H1 (cell line): ENCODE measurements at regions not wholly inside any gene's neighbourhood (a gene's known extent, or its start where the extent isn't known, plus 50 kb on each side); places are given as distances from the start of the nearest gene placed in this dataset.

Experiments
- CHD7 ChIP-seq: fragments of 300-600 bp; sonication (generic); IDR thresholded peaks from 2 replicates; pipeline ENCODE4 v1.7.1; 2012; ENCODE audit warnings: low read length, moderate library complexity, mild to moderate bottlenecking, inconsistent platforms; ENCODE audit not compliant: insufficient replicate concordance
- CREB1 ChIP-seq: IDR thresholded peaks from 2 replicates; pipeline ENCODE4 v1.6.1; 2012; ENCODE audit warnings: inconsistent platforms
- GABPA ChIP-seq: IDR thresholded peaks from 2 replicates; pipeline ENCODE4 v1.6.1; 2011; ENCODE audit warnings: mild to moderate bottlenecking, low read length, moderate library complexity, borderline replicate concordance; ENCODE audit not compliant: insufficient read depth
- KDM4A ChIP-seq: IDR thresholded peaks from one replicate; pipeline ENCODE4 v1.7.1; 2012; ENCODE audit warnings: low read depth, mild to moderate bottlenecking, moderate library complexity, low read length, inconsistent platforms; ENCODE audit not compliant: severe bottlenecking
- PHF8 ChIP-seq: fragments of 200-600 bp; sonication (generic); conservative IDR thresholded peaks from 2 replicates; pipeline ENCODE4 v1.7.1; 2012; ENCODE audit warnings: low read depth, mild to moderate bottlenecking, inconsistent platforms, low read length, moderate library complexity
- RFX5 ChIP-seq: IDR thresholded peaks from 2 replicates; pipeline ENCODE4 v1.6.1; 2011; ENCODE audit warnings: low read depth, low read length, improper control_type of control experiment, borderline replicate concordance
- SIN3A ChIP-seq, 2 experiments: IDR thresholded peaks in 1 of 2; conservative IDR thresholded peaks in 1 of 2; 2 replicates each; pipeline ENCODE4 v1.6.1; 2011 to 2012; ENCODE audit warnings: low read length in 2 of 2, improper control_type of control experiment in 1 of 2, low read depth in 1 of 2, mild to moderate bottlenecking in 1 of 2
- SIX5 ChIP-seq: IDR thresholded peaks from 2 replicates; pipeline ENCODE4 v1.6.1; 2011; ENCODE audit warnings: mild to moderate bottlenecking, low read depth, low read length
- YY1 ChIP-seq: IDR thresholded peaks from 2 replicates; pipeline ENCODE4 v1.6.1; 2011; ENCODE audit warnings: low read depth, mild to moderate bottlenecking, low read length

GRCh38 chr5:67366691-67367395 lies 170.2 kb upstream of the CD180 start (continued):
- no peak for TF ChIP-seq CHD7
- TF ChIP-seq PHF8, result no peak
- no peak for TF ChIP-seq GABPA
- TF ChIP-seq CREB1, result no peak
- TF ChIP-seq KDM4A, result no peak
- no peak for TF ChIP-seq RFX5
- TF ChIP-seq SIX5, result no peak
- TF ChIP-seq YY1, result no peak
- TF ChIP-seq SIN3A (conservative IDR thresholded peaks at IDR 0.05 in 1 of 2, IDR thresholded peaks at IDR 0.05 in 1 of 2; ENCODE audit: low read depth in 1 of 2, low read length in 2 of 2), result no peak
